ENCODE measurements at regions not wholly inside any gene's neighbourhood (a gene's known extent, or its start where the extent isn't known, plus 50 kb on each side); places are given as distances from the start of the nearest gene placed in this dataset.

DNA sequence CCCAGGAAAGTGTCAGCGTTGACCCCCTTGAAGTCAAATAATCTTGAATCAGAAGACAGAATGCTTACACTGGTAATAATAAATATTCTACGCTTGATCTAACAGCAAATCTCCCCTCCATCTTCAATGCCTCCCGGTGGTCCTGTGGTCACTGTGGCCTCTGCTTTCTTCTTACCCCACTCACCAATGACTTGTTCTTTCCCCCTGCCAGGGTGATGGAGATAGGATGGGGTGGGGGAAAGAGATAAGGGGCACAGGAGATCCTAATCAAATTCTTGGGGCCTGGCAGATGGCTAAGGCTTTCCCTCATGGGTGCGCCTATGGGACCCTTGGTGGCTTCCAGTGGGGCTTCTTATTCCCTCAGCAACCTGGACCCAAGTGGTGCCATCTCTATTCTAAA lies 152.6 kb upstream of the EGFLAM start:
- DNase-seq (ENCODE audit: low spot score): no peak
- intact Hi-C loops (cut with DNase I): no loop called here

DNA sequence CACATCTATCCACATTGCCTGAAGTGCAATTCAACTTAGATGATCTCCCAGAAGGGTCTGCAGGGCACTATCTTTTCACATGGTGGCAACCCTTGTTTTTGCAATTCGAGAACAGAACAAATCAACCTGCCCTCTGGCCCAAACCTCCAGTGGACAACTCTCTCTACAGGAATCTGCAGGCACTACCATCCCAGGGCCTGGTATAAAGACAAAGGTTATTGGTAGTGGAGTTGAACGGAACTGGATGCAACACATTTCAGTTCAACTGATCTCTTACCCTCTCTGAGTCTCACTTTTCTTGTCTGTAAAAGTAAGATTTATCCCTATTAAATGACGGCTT lies 153.2 kb upstream of the EGFLAM start:
- DNase-seq (ENCODE audit: low spot score): no peak
- intact Hi-C loops (cut with DNase I): no loop called here

- DNase-seq (ENCODE audit: low spot score): no peak
- intact Hi-C loops (cut with DNase I): no loop called here
These were observed 153.7 kb upstream of the EGFLAM start for GRCh38 chr5:38104497-38105230.

GRCh38 chr5:38101897-38102296 lies 156.5 kb upstream of the EGFLAM start:
- DNase-seq (ENCODE audit: low spot score): no peak
- intact Hi-C loops (cut with DNase I): no loop called here

DNA sequence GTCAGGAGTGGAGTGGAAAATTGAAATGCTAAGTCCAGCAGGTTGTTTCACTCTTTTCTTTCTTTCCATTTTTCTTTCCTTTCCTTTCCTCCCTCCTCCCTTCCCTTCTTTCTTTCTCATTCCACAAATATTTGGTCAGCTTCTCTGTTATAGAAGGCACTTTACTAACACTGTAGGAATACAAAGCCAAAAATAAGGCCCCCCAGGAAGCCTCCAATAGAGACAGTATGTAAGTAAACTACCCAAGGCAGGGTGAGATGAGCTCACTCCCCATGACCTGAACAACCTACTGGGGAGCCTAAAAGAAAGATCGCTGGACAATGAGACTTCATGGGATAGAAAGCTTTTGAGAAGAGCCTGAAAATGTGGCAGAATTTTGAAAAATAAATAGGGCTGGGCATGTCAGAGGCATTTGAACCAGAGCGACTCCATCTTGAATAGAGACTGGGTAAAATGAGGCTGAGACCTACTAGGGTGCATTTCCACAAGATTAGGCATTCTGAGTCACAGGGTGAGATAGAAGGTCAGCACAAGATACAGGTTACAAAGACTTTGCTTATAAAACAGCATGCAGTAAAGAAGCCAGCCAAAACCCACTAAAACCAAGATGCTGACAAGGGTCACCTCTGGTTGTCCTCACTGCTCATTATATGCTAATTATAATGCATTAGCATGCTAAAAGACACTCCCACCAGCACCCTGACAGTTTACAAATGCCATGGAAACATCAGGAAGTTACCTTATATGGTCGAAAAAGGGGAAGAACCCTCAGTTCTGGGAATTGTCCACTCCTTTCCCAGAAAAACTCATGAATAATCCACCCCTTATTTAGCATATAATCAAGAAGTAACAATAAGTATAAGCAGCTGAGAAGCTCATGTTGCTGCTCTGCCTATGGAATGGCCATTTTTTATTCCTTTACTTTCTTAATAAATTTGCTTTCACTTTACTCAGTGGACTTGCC lies 158.9 kb upstream of the EGFLAM start:
- DNase-seq (ENCODE audit: low spot score): no peak
- intact Hi-C loops (cut with DNase I): no loop called here

DNA sequence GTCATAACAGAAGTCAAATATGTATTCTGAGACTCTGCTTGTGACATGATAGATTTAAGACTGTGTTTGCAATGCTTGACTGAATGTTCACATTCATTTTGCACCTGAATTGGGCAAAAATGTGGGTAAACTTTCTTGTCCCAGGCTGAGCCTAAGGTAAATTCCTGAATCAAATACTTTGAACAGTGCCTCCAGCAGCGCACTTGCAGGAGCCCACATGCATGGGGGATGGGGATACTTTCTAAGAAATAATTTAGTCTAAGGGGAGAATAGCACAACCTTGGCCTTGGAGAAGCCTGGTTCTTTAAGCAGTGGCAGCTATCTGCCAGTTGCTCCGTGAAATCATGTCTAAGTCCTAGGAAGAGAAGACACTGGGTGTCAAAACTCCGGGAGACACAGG lies 163.5 kb upstream of the EGFLAM start:
- no peak for DNase-seq (ENCODE audit: low spot score)
- intact Hi-C loops (cut with DNase I): no loop called here

GRCh38 chr5:38093855-38094254 lies 164.5 kb upstream of the EGFLAM start:
- no peak for DNase-seq (ENCODE audit: low spot score)
- intact Hi-C loops (cut with DNase I): no loop called here

DNA sequence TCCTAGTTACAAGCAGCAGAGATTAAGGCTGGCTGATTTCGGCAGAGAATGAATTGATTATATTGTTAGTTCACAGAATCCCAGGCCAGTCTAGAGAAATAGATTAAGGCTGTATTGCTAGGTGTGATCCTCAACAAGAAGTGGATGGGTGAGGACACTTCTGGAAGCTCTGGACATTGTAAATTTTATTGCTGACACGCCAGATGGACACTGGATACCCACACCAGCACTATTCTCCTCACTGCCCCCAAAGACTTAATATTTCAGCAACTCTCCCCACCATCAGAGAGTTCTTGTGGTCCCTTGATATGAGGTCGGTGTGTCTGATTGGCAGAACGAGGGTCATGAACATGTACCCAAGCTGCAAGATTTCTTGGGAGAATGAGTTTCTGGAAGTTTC lies 171.6 kb upstream of the EGFLAM start:
- intact Hi-C loops (cut with DNase I): no loop called here
- no peak for DNase-seq (ENCODE audit: low spot score)

- intact Hi-C loops (cut with DNase I): no loop called here
- DNase-seq (ENCODE audit: low spot score): no peak
These were observed 178.5 kb upstream of the EGFLAM start for GRCh38 chr5:38079620-38080402.

- DNase-seq (ENCODE audit: low spot score): no peak
- intact Hi-C loops (cut with DNase I): no loop called here
These were observed 180.2 kb upstream of the EGFLAM start for GRCh38 chr5:38078161-38078560.

GRCh38 chr5:38077652-38078051 lies 180.7 kb upstream of the EGFLAM start:
- intact Hi-C loops (cut with DNase I): no loop called here
- no peak for DNase-seq (ENCODE audit: low spot score)

DNA sequence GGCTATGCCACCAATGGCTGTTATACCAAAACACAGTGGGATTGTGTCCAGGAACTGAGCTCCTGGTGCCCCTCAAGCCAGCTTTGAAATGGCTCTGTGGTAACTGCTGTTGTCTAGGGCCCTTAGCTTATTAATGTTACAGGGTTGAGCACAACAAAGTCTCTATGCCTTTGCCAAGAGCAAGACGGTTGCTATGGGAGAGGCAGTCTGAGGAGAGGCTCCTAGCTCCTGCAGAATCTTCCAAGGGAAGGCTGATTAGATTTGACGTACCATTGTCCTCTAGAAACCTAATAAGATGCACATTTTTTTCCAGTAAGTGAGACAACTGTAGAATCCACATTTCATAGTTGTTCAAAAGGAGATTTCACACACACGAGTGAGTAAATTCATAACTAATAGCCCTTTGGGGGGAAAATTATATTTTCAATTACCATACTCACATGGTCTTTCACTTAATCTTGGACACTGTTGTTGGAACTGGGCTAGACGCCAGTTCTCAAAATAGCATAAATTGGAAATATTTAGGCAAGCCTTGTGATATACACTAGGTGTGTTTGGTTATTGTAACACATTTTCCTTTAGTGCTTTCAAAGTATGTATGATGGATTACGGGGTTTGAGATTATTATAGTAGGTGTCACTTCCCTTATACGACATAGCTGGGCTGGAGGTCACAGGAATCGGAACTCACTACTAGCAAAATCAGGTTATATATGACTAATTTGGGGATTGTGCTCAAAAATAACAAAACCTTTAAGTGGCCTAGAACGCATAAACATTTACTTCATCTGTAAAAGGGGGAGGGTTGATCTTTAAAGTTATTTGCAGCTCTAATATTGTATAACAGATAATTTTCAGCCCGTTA lies 186.3 kb upstream of the EGFLAM start:
- DNase-seq (ENCODE audit: low spot score): no peak
- intact Hi-C loops (cut with DNase I): no loop called here

- intact Hi-C loops (cut with DNase I): no loop called here
- DNase-seq (ENCODE audit: low spot score): no peak
These were observed 187.9 kb upstream of the EGFLAM start for GRCh38 chr5:38070304-38070950.

GRCh38 chr5:38069360-38069759 lies 189.0 kb upstream of the EGFLAM start:
- intact Hi-C loops (cut with DNase I): no loop called here
- DNase-seq (ENCODE audit: low spot score): no peak

DNA sequence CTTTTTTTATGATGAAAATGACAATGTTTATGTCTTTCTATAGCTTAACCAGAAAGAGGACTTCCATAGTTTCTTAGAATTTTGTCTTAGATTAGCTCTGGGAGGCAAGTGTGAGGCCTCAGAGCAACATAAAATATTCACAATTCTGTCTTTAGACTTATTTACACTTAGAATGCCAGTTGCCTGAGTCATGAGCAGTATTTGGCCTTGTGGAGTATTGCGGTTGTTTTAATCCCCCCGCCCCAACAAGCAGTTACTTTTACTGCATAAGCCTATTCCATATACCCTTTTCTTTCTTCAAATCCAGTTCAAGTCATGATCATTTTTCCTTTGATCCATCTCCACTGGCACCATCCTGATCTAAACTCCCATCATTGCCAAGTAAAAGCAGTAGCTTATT lies 198.0 kb upstream of the EGFLAM start:
- intact Hi-C loops (cut with DNase I): no loop called here

GRCh38 chr5:38059876-38060275 lies 198.5 kb upstream of the EGFLAM start:
- intact Hi-C loops (cut with DNase I): no loop called here

More for the DNA sequence above, 198.0 kb upstream of the EGFLAM start:
- DNase-seq (ENCODE audit: low spot score): no peak

DNA sequence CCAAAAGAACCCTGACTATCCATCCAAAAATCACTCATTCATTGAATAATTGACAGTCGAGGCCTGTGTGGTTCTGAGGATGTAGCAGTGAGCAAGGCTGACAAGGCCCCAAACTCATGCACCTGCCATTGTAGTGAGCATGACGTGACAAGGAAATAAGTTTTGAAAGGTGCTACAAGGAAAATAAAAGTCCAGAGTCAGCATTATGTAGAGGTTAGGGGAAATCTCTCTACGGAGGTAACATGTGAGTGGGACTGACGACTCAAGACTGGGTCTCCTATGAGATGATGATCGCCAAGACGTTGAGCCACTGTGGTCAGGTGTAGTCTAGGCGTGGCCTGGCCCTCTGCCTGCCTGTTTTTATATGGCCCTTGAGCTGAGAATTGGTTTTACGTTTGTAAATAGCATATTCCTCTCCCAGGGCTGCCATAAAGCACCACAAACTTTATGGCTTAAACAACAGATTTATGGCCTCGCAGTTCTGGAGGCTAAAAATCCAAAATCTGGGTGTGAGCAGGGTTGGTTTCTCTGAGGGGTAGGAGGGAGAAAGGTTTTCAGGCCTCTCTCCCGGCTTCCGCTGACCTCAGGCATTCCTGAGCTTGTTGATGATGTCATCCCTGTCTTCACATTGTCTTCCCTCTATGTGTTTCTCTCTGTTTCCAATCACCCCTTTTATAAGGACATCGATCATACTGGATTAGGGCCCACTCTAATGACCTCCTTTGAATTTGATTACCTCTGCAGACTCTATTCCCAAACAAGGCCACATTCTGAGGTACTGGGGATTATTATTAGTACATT lies 206.4 kb upstream of the EGFLAM start:
- intact Hi-C loops (cut with DNase I): no loop called here
- DNase-seq (ENCODE audit: low spot score): no peak

More at GRCh38 chr5:38059876-38060275, 198.5 kb upstream of the EGFLAM start:
- DNase-seq (ENCODE audit: low spot score): no peak

GRCh38 chr5:38048400-38048799 lies 208.6 kb upstream of the GDNF start:
- DNase-seq (ENCODE audit: low spot score): no peak
- intact Hi-C loops (cut with DNase I): no loop called here
